Stimulated activated CD4-positive, alpha-beta T cell treated with anti-CD3 and anti-CD28 coated beads, Interleukin-12 subunit alpha, Interleukin-12 subunit beta, amount 100 ng/mL, for 48 hours (primary cell): ENCODE measurements at regions not wholly inside any gene's neighbourhood (a gene's known extent, or its start where the extent isn't known, plus 50 kb on each side); places are given as distances from the start of the nearest gene placed in this dataset.

ENCODE experiments used
- DNase-seq, 3 donors: peaks; one replicate each; pipeline ENCODE4 v3.0.0-alpha.2; 2020; ENCODE audit warnings: low read depth in 2 of 3, low spot score in 1 of 3

GRCh38 chr6:137688230-137688971, 178.7 kb upstream of the TNFAIP3 start:
- no peak for DNase-seq

GRCh38 chr6:137689377-137689776, 177.7 kb upstream of the TNFAIP3 start:
- DNase-seq = no peak

- DNase-seq = no peak
Observed at GRCh38 chr6:137690034-137690433, 177.0 kb upstream of the TNFAIP3 start.

- DNase-seq = no peak
Observed at GRCh38 chr6:137690721-137691120, 176.3 kb upstream of the TNFAIP3 start.

- DNase-seq = no peak
Observed at GRCh38 chr6:137692308-137692707, 174.8 kb upstream of the TNFAIP3 start.

GRCh38 chr6:137692806-137693205, 174.3 kb upstream of the TNFAIP3 start:
- no peak for DNase-seq

GRCh38 chr6:137693711-137694110, 173.3 kb upstream of the TNFAIP3 start:
- DNase-seq = no peak

- no peak for DNase-seq
Observed at GRCh38 chr6:137696765-137697164, 170.3 kb upstream of the TNFAIP3 start.

GRCh38 chr6:137697267-137697938, 169.7 kb upstream of the TNFAIP3 start:
- DNase-seq = no peak

- no peak for DNase-seq
Observed at GRCh38 chr6:137698636-137699030, 168.4 kb upstream of the TNFAIP3 start.

- no peak for DNase-seq
Observed at GRCh38 chr6:137699031-137699683, 167.9 kb upstream of the TNFAIP3 start.

- no peak for DNase-seq
Observed at GRCh38 chr6:137700161-137700560, 166.9 kb upstream of the TNFAIP3 start.

GRCh38 chr6:137700751-137701477, 166.1 kb upstream of the TNFAIP3 start:
- no peak for DNase-seq

GRCh38 chr6:137701942-137702341, 165.1 kb upstream of the TNFAIP3 start:
- no peak for DNase-seq

GRCh38 chr6:137702791-137703424, 164.2 kb upstream of the TNFAIP3 start:
- DNase-seq = no peak

- no peak for DNase-seq
Observed at GRCh38 chr6:137704802-137705159, 162.3 kb upstream of the TNFAIP3 start.

GRCh38 chr6:137705160-137706082, 161.6 kb upstream of the TNFAIP3 start:
- DNase-seq = peak; percentile 56 to 72 (median 66)

- DNase-seq = no peak
Observed at GRCh38 chr6:137706083-137706750, 160.8 kb upstream of the TNFAIP3 start.

GRCh38 chr6:137707038-137707589, 159.9 kb upstream of the TNFAIP3 start:
- no peak for DNase-seq
